CMK (cell line): ENCODE measurements at regions not wholly inside any gene's neighbourhood (a gene's known extent, or its start where the extent isn't known, plus 50 kb on each side); places are given as distances from the start of the nearest gene placed in this dataset.
"Not testable (repeated sequence)": the region's sequence is repeated elsewhere in the genome, so short reads cannot be mapped to it uniquely, and the experiment has no call there.

Source experiments
- DNase-seq: peaks from one replicate; pipeline ENCODE4 v3.0.0-alpha.2; 2010; ENCODE audit warnings: low read depth

- DNase-seq = no peak
Observed at GRCh38 chr20:12072221-12072953, 154.7 kb downstream of the BTBD3 start.

- no peak for DNase-seq
Observed at GRCh38 chr20:12072954-12073264, 155.2 kb downstream of the BTBD3 start.

- no peak for DNase-seq
Observed at GRCh38 chr20:12074111-12074655, 156.5 kb downstream of the BTBD3 start.

- no peak for DNase-seq
Observed at GRCh38 chr20:12076200-12076599, 158.5 kb downstream of the BTBD3 start.

GRCh38 chr20:12077875-12078274 lies 160.2 kb downstream of the BTBD3 start:
- no peak for DNase-seq

- DNase-seq = no peak
Observed at GRCh38 chr20:12079490-12079889, 161.8 kb downstream of the BTBD3 start.

GRCh38 chr20:12083269-12083668 lies 165.6 kb downstream of the BTBD3 start:
- DNase-seq = no peak

- no peak for DNase-seq
Observed at GRCh38 chr20:12084482-12084881, 166.8 kb downstream of the BTBD3 start.

GRCh38 chr20:12086359-12086758 lies 168.7 kb downstream of the BTBD3 start:
- no peak for DNase-seq

- no peak for DNase-seq
Observed at GRCh38 chr20:12090920-12091319, 173.2 kb downstream of the BTBD3 start.

- no peak for DNase-seq
Observed at GRCh38 chr20:12093057-12093796, 175.5 kb downstream of the BTBD3 start.

- DNase-seq = not testable (repeated sequence)
Observed at GRCh38 chr20:12093797-12094190, 176.1 kb downstream of the BTBD3 start.

GRCh38 chr20:12095180-12095920 lies 177.7 kb downstream of the BTBD3 start:
- DNase-seq = no peak

- no peak for DNase-seq
Observed at GRCh38 chr20:12098421-12098820, 180.7 kb downstream of the BTBD3 start.

GRCh38 chr20:12108846-12109245 lies 191.2 kb downstream of the BTBD3 start:
- DNase-seq = no peak

- no peak for DNase-seq
Observed at GRCh38 chr20:12110274-12110673, 192.6 kb downstream of the BTBD3 start.

- DNase-seq = no peak
Observed at GRCh38 chr20:12110711-12111110, 193.0 kb downstream of the BTBD3 start.

- no peak for DNase-seq
Observed at GRCh38 chr20:12111431-12112088, 193.9 kb downstream of the BTBD3 start.

GRCh38 chr20:12112089-12112474 lies 194.4 kb downstream of the BTBD3 start:
- no peak for DNase-seq

- no peak for DNase-seq
Observed at GRCh38 chr20:12112665-12113064, 195.0 kb downstream of the BTBD3 start.

GRCh38 chr20:12113075-12113467 lies 195.4 kb downstream of the BTBD3 start:
- no peak for DNase-seq
